PC-9 (cell line): ENCODE measurements at regions not wholly inside any gene's neighbourhood (a gene's known extent, or its start where the extent isn't known, plus 50 kb on each side); places are given as distances from the start of the nearest gene placed in this dataset.

Source experiments
- CTCF ChIP-seq: fragments of 200-600 bp; sonication (generic); conservative IDR thresholded peaks from 2 replicates; pipeline ENCODE4 v1.6.1; 2017; ENCODE audit warnings: mixed run types, antibody characterized with exemption, mild to moderate bottlenecking, moderate library complexity
- EZH2 ChIP-seq: fragments of 200-600 bp; sonication (generic); IDR thresholded peaks from 2 replicates; pipeline ENCODE4 v1.8.0; 2017; ENCODE audit warnings: antibody characterized with exemption, low read depth

- no peak for TF ChIP-seq CTCF
- TF ChIP-seq EZH2 = no peak
These were observed 1446.0 kb downstream of the FSTL5 start for GRCh38 chr4:160717848-160718247.
